Daoy (cell line): ENCODE measurements at regions not wholly inside any gene's neighbourhood (a gene's known extent, or its start where the extent isn't known, plus 50 kb on each side); places are given as distances from the start of the nearest gene placed in this dataset.
"Not testable (repeated sequence)": the region's sequence is repeated elsewhere in the genome, so short reads cannot be mapped to it uniquely, and the experiment has no call there.

Experiments used
- DNase-seq: peaks from one replicate; pipeline ENCODE4 v3.0.0-alpha.2; 2015; ENCODE audit warnings: low read depth

- no peak for DNase-seq
Measured at GRCh38 chr4:124046190-124046589, 649.6 kb downstream of the SPRY1 start.

GRCh38 chr4:124053872-124054538, 657.4 kb downstream of the SPRY1 start:
- no peak for DNase-seq

GRCh38 chr4:124055336-124055735, 657.2 kb downstream of the ANKRD50 start:
- no peak for DNase-seq

GRCh38 chr4:124055896-124056295, 656.6 kb downstream of the ANKRD50 start:
- no peak for DNase-seq

GRCh38 chr4:124060261-124060918, 652.1 kb downstream of the ANKRD50 start:
- DNase-seq = no peak

- DNase-seq = no peak
Measured at GRCh38 chr4:124061413-124061812, 651.1 kb downstream of the ANKRD50 start.

- DNase-seq = no peak
Measured at GRCh38 chr4:124065422-124065821, 647.1 kb downstream of the ANKRD50 start.

- DNase-seq = no peak
Measured at GRCh38 chr4:124065936-124066335, 646.6 kb downstream of the ANKRD50 start.

- DNase-seq = no peak
Measured at GRCh38 chr4:124066595-124066994, 645.9 kb downstream of the ANKRD50 start.

GRCh38 chr4:124067046-124067445, 645.5 kb downstream of the ANKRD50 start:
- no peak for DNase-seq

- DNase-seq = no peak
Measured at GRCh38 chr4:124070688-124071484, 641.6 kb downstream of the ANKRD50 start.

GRCh38 chr4:124075276-124075675, 637.3 kb downstream of the ANKRD50 start:
- not testable (repeated sequence) for DNase-seq

GRCh38 chr4:124079174-124079780, 633.3 kb downstream of the ANKRD50 start:
- no peak for DNase-seq

- DNase-seq = no peak
Measured at GRCh38 chr4:124083711-124084110, 628.8 kb downstream of the ANKRD50 start.

- no peak for DNase-seq
Measured at GRCh38 chr4:124085561-124086180, 626.9 kb downstream of the ANKRD50 start.

GRCh38 chr4:124090021-124090420, 622.5 kb downstream of the ANKRD50 start:
- DNase-seq = no peak

GRCh38 chr4:124092101-124092500, 620.4 kb downstream of the ANKRD50 start:
- DNase-seq = no peak

GRCh38 chr4:124092541-124092984, 620.0 kb downstream of the ANKRD50 start:
- DNase-seq = no peak

GRCh38 chr4:124095621-124096020, 616.9 kb downstream of the ANKRD50 start:
- no peak for DNase-seq

- no peak for DNase-seq
Measured at GRCh38 chr4:124096290-124096689, 616.2 kb downstream of the ANKRD50 start.

GRCh38 chr4:124097447-124097846, 615.1 kb downstream of the ANKRD50 start:
- no peak for DNase-seq

- no peak for DNase-seq
Measured at GRCh38 chr4:124104101-124104500, 608.4 kb downstream of the ANKRD50 start.
